ENCODE measurements at regions not wholly inside any gene's neighbourhood (a gene's known extent, or its start where the extent isn't known, plus 50 kb on each side); places are given as distances from the start of the nearest gene placed in this dataset.
"Not testable (repeated sequence)": the region's sequence is repeated elsewhere in the genome, so short reads cannot be mapped to it uniquely, and the experiment has no call there.

DNA sequence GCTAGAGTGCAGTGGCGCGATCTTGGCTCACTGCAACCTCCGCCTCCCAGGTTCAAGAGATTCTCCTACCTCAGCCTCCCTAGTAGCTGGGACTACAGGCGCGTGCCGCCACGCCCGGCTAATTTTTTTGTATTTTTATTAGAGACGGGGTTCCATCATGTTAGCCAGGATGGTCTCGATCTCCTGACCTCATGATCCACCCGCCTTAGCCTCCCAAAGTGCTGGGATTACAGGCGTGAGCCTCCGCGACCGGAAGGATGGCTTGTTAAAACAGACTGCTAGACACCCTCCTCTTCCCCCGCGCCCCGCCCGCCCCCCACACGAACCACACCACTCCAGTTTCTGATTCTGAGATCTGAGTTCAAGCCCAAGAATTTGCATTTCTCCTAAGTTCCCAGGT is 71.2 kb upstream of the ZNF184 start:
- H3K4me1 Mint-ChIP-seq = peaks cover 16% of the 10 kb centered on the region
- ATAC-seq = not testable (repeated sequence)

GRCh38 chr6:27542485-27542884 is 69.6 kb upstream of the ZNF184 start:
- ATAC-seq = no peak
- H3K9me3 Mint-ChIP-seq = no peaks in the 10 kb centered on the region
- H3K4me3 Mint-ChIP-seq = no peak overlapping the region

More for the DNA sequence above, 71.2 kb upstream of the ZNF184 start:
- peak in 1 of 2 donors; percentile 20 for DNase-seq (ENCODE audit: low spot score in 2 of 2)
- H3K27ac Mint-ChIP-seq, H3K9me3 Mint-ChIP-seq, H3K4me3 Mint-ChIP-seq: not testable (repeated sequence)
- peaks cover 25% of the 10 kb centered on the region for H3K36me3 Mint-ChIP-seq

DNA sequence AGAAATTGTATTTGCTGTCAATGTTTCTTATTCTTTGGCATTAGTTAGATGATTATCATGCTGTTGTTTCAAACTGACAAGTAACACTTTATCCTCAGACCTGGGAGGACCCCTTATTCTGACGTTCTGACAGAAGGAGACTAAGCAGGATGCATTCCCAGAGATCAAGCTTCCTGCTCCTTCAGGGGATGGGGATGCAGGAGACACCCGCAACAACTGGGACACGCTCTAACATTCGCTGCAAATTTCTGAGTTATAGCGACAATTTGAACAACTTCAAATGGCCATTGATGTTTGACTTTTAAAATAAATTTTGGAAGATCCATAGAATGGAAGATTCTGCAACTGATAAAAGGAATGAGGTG is 69.0 kb upstream of the ZNF184 start:
- H3K36me3 Mint-ChIP-seq = peaks cover 15% of the 10 kb centered on the region
- no peak overlapping the region for H3K27ac Mint-ChIP-seq
- H3K4me3 Mint-ChIP-seq = no peak overlapping the region
- no peak for DNase-seq (ENCODE audit: low spot score in 2 of 2)
- peaks cover 16% of the 10 kb centered on the region for H3K4me1 Mint-ChIP-seq
- H3K9me3 Mint-ChIP-seq = no peaks in the 10 kb centered on the region
- no peak for ATAC-seq

More at GRCh38 chr6:27542485-27542884, 69.6 kb upstream of the ZNF184 start:
- Mint-ChIP-seq H3K4me1 (peaks cover 16% of the 10 kb centered on the region), H3K36me3 (peaks cover 16% of the 10 kb centered on the region), H3K27ac (no peak overlapping the region)
- DNase-seq (ENCODE audit: low spot score in 2 of 2) = no peak

DNA sequence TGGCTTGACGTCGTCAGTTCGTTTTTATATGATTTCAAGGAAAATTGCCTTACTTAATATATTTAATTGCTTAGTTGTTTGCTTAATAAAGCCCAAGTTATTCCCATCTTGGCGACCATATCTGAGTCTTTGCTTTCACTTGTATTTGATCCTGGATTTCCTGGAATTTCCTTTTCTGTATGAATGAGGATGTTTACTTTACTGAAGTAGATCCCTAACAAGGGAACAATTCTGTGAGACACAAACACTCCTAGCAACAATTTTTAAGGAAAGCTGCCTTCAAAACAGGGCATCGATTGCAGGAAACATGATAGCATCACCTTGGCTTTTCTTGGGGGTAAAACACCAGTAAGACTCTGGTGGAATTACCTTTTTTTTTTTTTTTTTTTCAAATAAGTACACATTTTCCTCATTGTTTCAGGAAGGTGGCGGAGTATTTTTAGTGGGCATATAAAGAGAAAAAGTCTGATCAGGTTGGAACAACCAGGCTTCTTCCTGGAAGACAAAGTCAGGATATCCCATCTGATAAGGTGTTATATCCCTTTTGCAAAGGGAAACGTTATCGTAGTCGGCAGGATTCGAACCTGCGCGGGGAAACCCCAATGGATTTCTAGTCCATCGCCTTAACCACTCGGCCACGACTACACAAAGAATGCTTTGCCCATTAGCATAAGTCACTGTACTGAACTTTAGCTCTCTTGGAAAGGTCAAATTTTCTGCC is 68.5 kb upstream of the ZNF184 start:
- DNase-seq (ENCODE audit: low spot score in 2 of 2) (no peak), ATAC-seq (no peak)
- peaks cover 16% of the 10 kb centered on the region for H3K4me1 Mint-ChIP-seq
- H3K9me3 Mint-ChIP-seq = no peaks in the 10 kb centered on the region
- H3K27ac Mint-ChIP-seq = no peak overlapping the region
- H3K4me3 Mint-ChIP-seq = no peak overlapping the region
- peaks cover 15% of the 10 kb centered on the region for H3K36me3 Mint-ChIP-seq

DNA sequence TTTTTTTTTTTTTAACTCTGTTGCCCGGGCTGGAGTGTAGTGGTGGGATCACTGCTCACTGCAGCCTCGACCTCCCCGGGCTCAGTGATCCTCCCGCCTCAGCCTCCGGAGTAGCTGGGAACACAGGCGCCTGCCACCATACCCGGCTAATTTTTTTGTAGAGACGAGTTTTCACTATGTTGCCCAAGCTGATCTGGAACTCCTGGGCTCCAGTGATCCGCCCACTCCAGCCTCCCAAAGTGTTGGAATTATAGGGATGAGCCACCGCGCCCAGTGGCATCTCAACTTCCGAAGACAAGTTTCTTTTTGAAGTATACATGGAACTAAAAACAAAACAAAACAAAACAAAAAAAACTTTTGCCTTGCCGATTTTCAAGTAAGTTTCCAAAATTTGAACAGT is 66.6 kb upstream of the ZNF184 start:
- no peak overlapping the region for H3K4me3 Mint-ChIP-seq
- DNase-seq (ENCODE audit: low spot score in 2 of 2) (no peak), ATAC-seq (no peak)
- H3K9me3 Mint-ChIP-seq = no peaks in the 10 kb centered on the region
- peaks cover 1% of the 10 kb centered on the region for H3K36me3 Mint-ChIP-seq
- no peak overlapping the region for H3K27ac Mint-ChIP-seq
- peaks cover 2% of the 10 kb centered on the region for H3K4me1 Mint-ChIP-seq

GRCh38 chr6:27532820-27533538 is 60.1 kb upstream of the ZNF184 start:
- Mint-ChIP-seq H3K9me3 (no peaks in the 10 kb centered on the region), H3K4me3 (no peak overlapping the region), H3K36me3 (no peaks in the 10 kb centered on the region), H3K4me1 (no peaks in the 10 kb centered on the region), H3K27ac (no peak overlapping the region)
- DNase-seq (ENCODE audit: low spot score in 2 of 2) (no peak), ATAC-seq (no peak)

DNA sequence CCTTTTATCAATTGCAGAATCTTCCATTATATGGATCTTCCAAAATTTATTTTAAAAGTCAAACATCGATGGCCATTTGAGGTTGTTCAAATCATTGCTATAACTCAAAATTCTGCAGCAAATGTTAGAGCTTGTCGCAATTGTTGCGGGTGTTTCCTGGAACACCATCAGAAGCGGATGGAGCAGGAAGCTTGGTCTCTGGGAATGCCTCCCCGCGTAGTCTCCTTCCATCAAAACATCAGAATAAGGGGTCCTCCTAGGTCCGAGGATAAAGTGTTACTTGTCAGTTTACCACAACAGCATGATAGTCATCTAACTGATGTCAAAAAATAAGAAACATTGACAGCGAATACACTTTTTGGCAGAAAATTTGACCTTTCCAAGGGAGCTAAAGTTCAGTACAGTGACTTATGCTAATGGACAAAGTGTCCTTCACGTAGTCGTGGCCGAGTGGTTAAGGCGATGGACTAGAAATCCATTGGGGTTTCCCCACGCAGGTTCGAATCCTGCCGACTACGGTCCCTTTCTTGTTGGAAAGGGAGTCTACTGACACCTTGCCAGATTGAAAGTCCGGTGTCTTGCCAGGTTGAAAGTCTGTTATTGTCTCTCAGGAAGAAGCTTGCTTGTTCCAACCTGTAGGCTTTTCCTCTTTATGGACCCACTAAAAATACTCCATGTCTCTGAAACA is 59.0 kb upstream of the ZNF184 start:
- Mint-ChIP-seq H3K36me3 (no peaks in the 10 kb centered on the region), H3K27ac (no peak overlapping the region), H3K9me3 (no peaks in the 10 kb centered on the region), H3K4me1 (no peaks in the 10 kb centered on the region), H3K4me3 (no peak overlapping the region)
- ATAC-seq (no peak), DNase-seq (ENCODE audit: low spot score in 2 of 2) (no peak)

GRCh38 chr6:27529796-27530195 is 56.9 kb upstream of the ZNF184 start:
- not testable (repeated sequence) for H3K27ac Mint-ChIP-seq; ATAC-seq; H3K4me3 Mint-ChIP-seq; H3K36me3 Mint-ChIP-seq; H3K9me3 Mint-ChIP-seq; H3K4me1 Mint-ChIP-seq; DNase-seq (ENCODE audit: low spot score in 2 of 2)

DNA sequence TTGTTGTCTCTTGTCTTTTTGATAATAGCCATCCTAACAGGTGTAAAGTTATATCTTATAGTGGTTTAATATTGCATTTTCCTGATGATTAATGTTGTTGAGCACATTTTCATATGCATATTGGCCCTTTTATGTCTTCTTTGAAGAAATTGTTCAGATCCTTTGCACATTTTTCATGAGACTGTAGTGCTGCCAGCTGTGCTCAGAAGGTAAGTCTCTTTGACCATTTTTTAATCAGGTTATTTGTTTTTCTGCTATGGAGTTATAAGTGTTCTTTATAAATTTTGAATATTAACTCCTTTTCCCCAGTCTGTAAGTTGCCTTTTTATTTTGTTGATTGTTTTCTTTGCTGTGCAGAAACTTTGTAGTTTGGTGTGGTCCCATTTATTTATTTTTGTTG is 55.8 kb upstream of the ZNF184 start:
- H3K9me3 Mint-ChIP-seq = no peaks in the 10 kb centered on the region
- DNase-seq (ENCODE audit: low spot score in 2 of 2) (no peak), ATAC-seq (no peak)
- no peak overlapping the region for H3K27ac Mint-ChIP-seq
- H3K4me3 Mint-ChIP-seq = no peak overlapping the region
- no peaks in the 10 kb centered on the region for H3K4me1 Mint-ChIP-seq
- H3K36me3 Mint-ChIP-seq = no peaks in the 10 kb centered on the region
